ENCODE measurements at regions not wholly inside any gene's neighbourhood (a gene's known extent, or its start where the extent isn't known, plus 50 kb on each side); places are given as distances from the start of the nearest gene placed in this dataset.
A peak's percentile ranks its signal among the peaks of the same experiment; 100 is the strongest.

DNA sequence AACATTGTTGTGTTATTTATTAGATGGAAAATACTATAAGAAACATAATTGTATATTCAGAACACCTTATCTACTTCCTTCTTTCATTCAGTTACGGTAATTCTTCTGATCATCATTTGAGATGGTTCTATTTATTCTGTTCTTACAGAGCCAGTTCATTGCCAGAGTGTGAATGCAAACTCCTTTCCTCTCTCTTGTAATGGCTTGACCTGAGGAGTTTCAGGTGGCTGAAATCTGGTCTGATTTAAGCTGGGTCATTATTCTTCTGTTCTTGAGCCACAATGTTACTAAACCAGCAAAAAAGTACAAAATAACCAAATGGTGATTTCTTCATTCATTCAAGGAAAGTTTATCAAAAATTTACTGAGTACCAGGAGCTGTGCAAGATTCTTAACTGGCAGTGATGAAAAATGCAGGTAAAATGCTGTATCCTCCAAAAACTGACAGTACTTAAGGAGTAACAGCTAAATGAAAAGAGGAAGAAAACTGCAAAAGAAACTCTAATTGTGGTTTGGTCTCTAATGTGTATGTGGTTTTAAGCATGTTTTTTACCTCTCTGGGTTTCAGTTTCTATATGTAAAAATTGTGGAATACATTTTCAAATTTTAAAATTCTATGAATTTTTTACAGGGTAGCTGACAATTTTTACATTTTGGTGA, 182.4 kb upstream of the UFM1 start:
- Histone ChIP-seq H3K23ac (ENCODE audit: low read length in 2 of 2) (no peak overlapping the region), H3K79me1 (replicated peaks; ENCODE audit: low read length, poor library complexity, severe bottlenecking) (no peaks in the 10 kb centered on the region), H3K4me1 (ENCODE audit: control insufficient read depth, insufficient read depth, low read depth, low read length) (no peaks in the 10 kb centered on the region), H2AK5ac (ENCODE audit: low read length, severe bottlenecking) (no peak overlapping the region), H2BK5ac (ENCODE audit: low read depth, low read length, poor library complexity, severe bottlenecking) (no peak overlapping the region), H2BK120ac (ENCODE audit: low read depth, low read length) (no peak overlapping the region), H4K91ac (ENCODE audit: low read length) (no peak overlapping the region), H3K4me3 (ENCODE audit: insufficient read depth in 1 of 2, low read depth in 1 of 2, low read length in 2 of 2) (no peak overlapping the region), H4K8ac (ENCODE audit: low read length) (no peak overlapping the region), H3K9me3 (ENCODE audit: control insufficient read depth, low read length) (no peaks in the 10 kb centered on the region), H2BK12ac (ENCODE audit: low read length in 2 of 2) (no peak overlapping the region), H3K27ac (ENCODE audit: low read length, poor library complexity, severe bottlenecking) (no peak overlapping the region), H3K4me2 (ENCODE audit: low read length, poor library complexity, severe bottlenecking) (no peak overlapping the region), H3K36me3 (ENCODE audit: control insufficient read depth in 1 of 2, insufficient read depth in 2 of 2, low read depth in 1 of 2, low read length in 2 of 2) (no peaks in the 10 kb centered on the region), H3K14ac (ENCODE audit: low read length in 2 of 2) (no peak overlapping the region), H2AFZ (ENCODE audit: low read depth, low read length) (no peak overlapping the region), H3K18ac (ENCODE audit: low read depth in 1 of 2, low read length in 2 of 2) (no peak overlapping the region), H3K9ac (ENCODE audit: low read length) (no peak overlapping the region), H2BK15ac (ENCODE audit: low read depth, poor library complexity, severe bottlenecking) (no peak overlapping the region), H3K4ac (ENCODE audit: low read depth in 1 of 2, low read length in 2 of 2) (no peak overlapping the region), H3K27me3 (ENCODE audit: control insufficient read depth in 1 of 2, insufficient read depth in 1 of 2, low read length in 2 of 2) (no peaks in the 10 kb centered on the region)
- no peak for DNase-seq
- 100% methylated on average over 1 of the region's 1 CpG for WGBS

DNA sequence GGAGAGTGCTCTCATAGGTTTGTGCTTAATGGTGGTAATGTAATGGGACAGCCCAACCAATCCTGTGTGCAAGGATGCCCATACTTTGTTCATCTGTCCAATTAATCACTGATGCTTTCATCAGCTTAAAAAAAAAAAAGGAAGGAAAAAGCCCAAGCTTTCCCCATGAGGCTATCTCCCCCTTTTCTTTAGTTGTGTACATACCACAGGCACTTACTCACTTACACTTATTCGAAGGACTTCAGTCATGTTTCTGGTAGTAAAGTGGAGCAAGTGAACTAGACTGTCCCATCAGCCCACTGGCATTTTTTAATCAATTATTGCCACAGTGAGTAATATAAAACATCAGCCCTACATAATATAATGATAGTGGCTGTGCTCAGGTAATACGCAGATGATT, 183.5 kb upstream of the UFM1 start:
- Histone ChIP-seq H2AFZ (ENCODE audit: low read depth, low read length) (no peak overlapping the region), H3K36me3 (ENCODE audit: control insufficient read depth in 1 of 2, insufficient read depth in 2 of 2, low read depth in 1 of 2, low read length in 2 of 2) (no peaks in the 10 kb centered on the region), H3K27ac (ENCODE audit: low read length, poor library complexity, severe bottlenecking) (no peak overlapping the region), H3K4ac (ENCODE audit: low read depth in 1 of 2, low read length in 2 of 2) (no peak overlapping the region), H2BK12ac (ENCODE audit: low read length in 2 of 2) (no peak overlapping the region), H3K4me1 (ENCODE audit: control insufficient read depth, insufficient read depth, low read depth, low read length) (no peaks in the 10 kb centered on the region), H3K27me3 (ENCODE audit: control insufficient read depth in 1 of 2, insufficient read depth in 1 of 2, low read length in 2 of 2) (no peaks in the 10 kb centered on the region), H3K9me3 (ENCODE audit: control insufficient read depth, low read length) (no peaks in the 10 kb centered on the region), H2BK120ac (ENCODE audit: low read depth, low read length) (no peak overlapping the region), H4K91ac (ENCODE audit: low read length) (no peak overlapping the region), H3K23ac (ENCODE audit: low read length in 2 of 2) (no peak overlapping the region), H3K4me3 (ENCODE audit: insufficient read depth in 1 of 2, low read depth in 1 of 2, low read length in 2 of 2) (no peak overlapping the region), H3K79me1 (replicated peaks; ENCODE audit: low read length, poor library complexity, severe bottlenecking) (no peaks in the 10 kb centered on the region), H3K18ac (ENCODE audit: low read depth in 1 of 2, low read length in 2 of 2) (no peak overlapping the region), H2AK5ac (ENCODE audit: low read length, severe bottlenecking) (no peak overlapping the region), H3K14ac (ENCODE audit: low read length in 2 of 2) (no peak overlapping the region), H3K9ac (ENCODE audit: low read length) (no peak overlapping the region), H2BK5ac (ENCODE audit: low read depth, low read length, poor library complexity, severe bottlenecking) (no peak overlapping the region), H2BK15ac (ENCODE audit: low read depth, poor library complexity, severe bottlenecking) (no peak overlapping the region), H3K4me2 (ENCODE audit: low read length, poor library complexity, severe bottlenecking) (no peak overlapping the region), H4K8ac (ENCODE audit: low read length) (no peak overlapping the region)
- DNase-seq = peak; percentile 50
- 51% methylated on average over 2 of the region's 2 CpGs for WGBS

DNA sequence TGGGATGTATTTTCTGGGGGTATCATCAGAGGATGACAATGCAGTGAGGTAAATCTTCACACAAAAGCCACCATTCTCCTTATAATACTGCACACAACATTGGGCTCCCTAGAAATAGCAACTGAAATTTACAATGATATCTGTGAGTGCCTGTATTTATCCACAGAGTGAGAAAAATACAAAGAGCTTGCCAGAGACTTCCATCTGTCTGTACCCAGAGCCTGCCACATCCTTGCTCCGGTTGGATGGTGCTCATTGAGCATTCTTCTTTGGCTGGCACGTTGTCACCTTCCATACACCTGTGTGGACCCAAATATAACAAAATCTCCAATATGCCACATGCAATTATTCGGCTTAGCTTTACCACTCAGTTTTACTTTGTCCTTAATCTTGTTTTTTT, 189.5 kb upstream of the UFM1 start:
- Histone ChIP-seq H3K79me1 (replicated peaks; ENCODE audit: low read length, poor library complexity, severe bottlenecking) (no peaks in the 10 kb centered on the region), H3K9ac (ENCODE audit: low read length) (no peak overlapping the region), H3K4me2 (ENCODE audit: low read length, poor library complexity, severe bottlenecking) (no peak overlapping the region), H2BK5ac (ENCODE audit: low read depth, low read length, poor library complexity, severe bottlenecking) (no peak overlapping the region), H2AFZ (ENCODE audit: low read depth, low read length) (no peak overlapping the region), H3K14ac (ENCODE audit: low read length in 2 of 2) (no peak overlapping the region), H3K4me3 (ENCODE audit: insufficient read depth in 1 of 2, low read depth in 1 of 2, low read length in 2 of 2) (no peak overlapping the region), H3K18ac (ENCODE audit: low read depth in 1 of 2, low read length in 2 of 2) (no peak overlapping the region), H3K27me3 (ENCODE audit: control insufficient read depth in 1 of 2, insufficient read depth in 1 of 2, low read length in 2 of 2) (no peaks in the 10 kb centered on the region), H2BK15ac (ENCODE audit: low read depth, poor library complexity, severe bottlenecking) (no peak overlapping the region), H3K9me3 (ENCODE audit: control insufficient read depth, low read length) (no peaks in the 10 kb centered on the region), H2BK12ac (ENCODE audit: low read length in 2 of 2) (no peak overlapping the region), H3K27ac (ENCODE audit: low read length, poor library complexity, severe bottlenecking) (no peak overlapping the region), H2BK120ac (ENCODE audit: low read depth, low read length) (no peak overlapping the region), H3K36me3 (ENCODE audit: control insufficient read depth in 1 of 2, insufficient read depth in 2 of 2, low read depth in 1 of 2, low read length in 2 of 2) (no peaks in the 10 kb centered on the region), H4K91ac (ENCODE audit: low read length) (no peak overlapping the region), H3K4ac (ENCODE audit: low read depth in 1 of 2, low read length in 2 of 2) (no peak overlapping the region), H4K8ac (ENCODE audit: low read length) (no peak overlapping the region), H3K4me1 (ENCODE audit: control insufficient read depth, insufficient read depth, low read depth, low read length) (no peaks in the 10 kb centered on the region), H2AK5ac (ENCODE audit: low read length, severe bottlenecking) (no peak overlapping the region), H3K23ac (ENCODE audit: low read length in 2 of 2) (no peak overlapping the region)
- 85% methylated on average over 3 of the region's 3 CpGs for WGBS
- no peak for DNase-seq

DNA sequence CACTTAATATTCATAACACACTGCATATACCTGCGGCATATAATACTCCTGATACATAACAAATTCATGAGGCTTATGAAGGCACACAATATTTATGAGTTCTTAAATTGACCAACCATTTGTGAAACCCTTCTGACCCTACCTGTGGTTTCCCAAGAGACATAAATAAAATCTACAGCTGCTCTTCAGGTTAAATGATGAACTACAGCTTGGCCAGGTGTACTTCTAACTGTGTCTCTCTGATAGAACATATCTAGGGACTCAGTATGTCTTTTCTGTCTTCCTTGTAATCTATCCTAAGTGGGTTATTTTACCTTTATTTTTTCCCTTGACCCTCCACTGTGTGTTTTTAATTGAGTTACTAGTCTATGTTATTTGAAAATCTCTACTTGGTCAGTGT, 189.9 kb upstream of the UFM1 start:
- Histone ChIP-seq H3K9me3 (ENCODE audit: control insufficient read depth, low read length) (no peaks in the 10 kb centered on the region), H3K79me1 (replicated peaks; ENCODE audit: low read length, poor library complexity, severe bottlenecking) (no peaks in the 10 kb centered on the region), H4K91ac (ENCODE audit: low read length) (no peak overlapping the region), H3K18ac (ENCODE audit: low read depth in 1 of 2, low read length in 2 of 2) (no peak overlapping the region), H2BK15ac (ENCODE audit: low read depth, poor library complexity, severe bottlenecking) (no peak overlapping the region), H2AK5ac (ENCODE audit: low read length, severe bottlenecking) (no peak overlapping the region), H3K9ac (ENCODE audit: low read length) (no peak overlapping the region), H2BK120ac (ENCODE audit: low read depth, low read length) (no peak overlapping the region), H3K4me3 (ENCODE audit: insufficient read depth in 1 of 2, low read depth in 1 of 2, low read length in 2 of 2) (no peak overlapping the region), H3K4me1 (ENCODE audit: control insufficient read depth, insufficient read depth, low read depth, low read length) (no peaks in the 10 kb centered on the region), H3K23ac (ENCODE audit: low read length in 2 of 2) (no peak overlapping the region), H3K27me3 (ENCODE audit: control insufficient read depth in 1 of 2, insufficient read depth in 1 of 2, low read length in 2 of 2) (no peaks in the 10 kb centered on the region), H2BK12ac (ENCODE audit: low read length in 2 of 2) (no peak overlapping the region), H4K8ac (ENCODE audit: low read length) (no peak overlapping the region), H3K4ac (ENCODE audit: low read depth in 1 of 2, low read length in 2 of 2) (no peak overlapping the region), H3K4me2 (ENCODE audit: low read length, poor library complexity, severe bottlenecking) (no peak overlapping the region), H2BK5ac (ENCODE audit: low read depth, low read length, poor library complexity, severe bottlenecking) (no peak overlapping the region), H2AFZ (ENCODE audit: low read depth, low read length) (no peak overlapping the region), H3K14ac (ENCODE audit: low read length in 2 of 2) (no peak overlapping the region), H3K36me3 (ENCODE audit: control insufficient read depth in 1 of 2, insufficient read depth in 2 of 2, low read depth in 1 of 2, low read length in 2 of 2) (no peaks in the 10 kb centered on the region), H3K27ac (ENCODE audit: low read length, poor library complexity, severe bottlenecking) (no peak overlapping the region)
- DNase-seq = no peak
- WGBS = 90% methylated on average over 1 of the region's 1 CpG

All from mesenchymal stem cell (in vitro differentiated cells and primary cell).